Limb (tissue), 2 donors: ENCODE measurements at regions not wholly inside any gene's neighbourhood (a gene's known extent, or its start where the extent isn't known, plus 50 kb on each side); places are given as distances from the start of the nearest gene placed in this dataset.
"Not testable (repeated sequence)": the region's sequence is repeated elsewhere in the genome, so short reads cannot be mapped to it uniquely, and the experiment has no call there.

Source experiments
- DNase-seq, 2 donors: peaks; one replicate each; pipeline ENCODE4 v3.0.0-alpha.2; 2016; ENCODE audit errors: extremely low spot score in 2 of 2

DNA sequence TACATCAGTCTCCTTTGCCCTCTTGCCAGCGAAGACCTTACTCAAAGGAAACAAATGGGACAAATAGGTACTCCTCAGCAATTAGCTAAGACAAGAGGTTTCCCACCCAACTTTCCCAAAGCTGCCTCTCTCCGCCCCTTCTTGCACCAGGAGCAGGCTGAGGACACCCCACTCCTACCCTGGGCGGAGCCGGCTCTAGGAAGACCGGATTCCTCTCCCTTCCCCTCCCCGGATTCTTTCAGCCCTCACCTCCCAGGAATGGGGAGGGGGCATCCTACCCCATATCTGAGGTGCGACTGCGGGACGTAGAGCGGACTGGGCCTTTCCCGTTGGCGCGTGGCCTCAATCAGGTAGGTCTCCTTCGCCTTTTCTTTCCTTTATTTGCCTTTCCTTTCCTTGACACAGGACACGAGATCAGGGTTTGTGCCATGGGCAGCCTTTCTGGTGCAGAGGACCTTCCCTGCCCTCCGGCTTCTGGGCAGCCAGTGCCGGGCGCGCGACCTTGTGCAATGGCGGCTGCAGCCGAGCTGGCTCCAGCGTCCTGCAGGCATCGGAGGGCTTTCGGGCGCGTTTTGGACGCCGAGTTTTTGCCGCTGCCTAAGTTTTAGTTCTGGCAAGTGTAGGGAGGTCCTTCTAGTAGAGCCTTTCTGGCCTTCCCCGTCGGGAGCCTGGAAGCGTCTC lies 279.9 kb downstream of the PLS3 start:
- not testable (repeated sequence) for DNase-seq

GRCh38 chrX:115850986-115851385 lies 290.0 kb downstream of the PLS3 start:
- not testable (repeated sequence) for DNase-seq

DNA sequence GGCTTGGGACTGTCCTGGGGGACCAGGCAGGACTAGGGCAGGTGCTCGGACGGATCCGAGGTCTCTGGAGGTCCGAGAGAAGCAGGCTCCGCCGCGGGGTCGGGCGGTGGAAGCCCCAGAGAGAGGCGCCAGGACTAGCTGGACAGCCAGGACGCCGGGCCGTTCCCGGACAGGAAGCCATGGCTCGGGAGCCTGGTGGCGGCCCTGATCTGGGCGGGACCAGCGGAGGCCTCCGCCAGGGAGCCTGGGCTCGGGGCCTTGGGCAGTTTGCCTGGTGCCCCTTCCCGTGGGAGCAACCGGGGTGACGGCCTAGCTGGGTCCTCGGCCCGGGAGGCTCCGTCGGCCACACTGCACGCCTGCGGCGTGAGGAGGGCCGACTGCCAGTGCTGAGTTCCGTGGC lies 292.3 kb downstream of the PLS3 start:
- not testable (repeated sequence) for DNase-seq

DNA sequence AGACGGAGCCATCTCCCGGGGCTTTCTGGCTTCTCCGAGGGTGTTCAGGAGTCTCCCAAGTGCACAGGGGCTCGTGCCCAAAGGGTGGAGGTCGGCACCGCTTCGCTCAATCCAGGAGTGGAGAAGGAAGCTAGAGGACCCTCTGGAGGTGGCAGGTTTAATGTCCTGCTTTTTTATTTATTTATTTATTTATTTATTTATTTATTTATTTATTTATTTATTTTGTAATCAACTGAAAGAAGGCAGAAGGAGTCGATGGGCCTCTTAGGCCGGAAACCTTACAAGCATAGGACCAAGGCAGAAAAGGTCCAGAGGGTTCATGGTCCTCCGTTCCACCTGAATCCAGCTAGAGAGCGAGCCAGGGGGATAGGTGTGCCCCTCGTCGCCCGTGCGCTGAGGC lies 289.4 kb upstream of the AGTR2 start:
- DNase-seq, result not testable (repeated sequence)

DNA sequence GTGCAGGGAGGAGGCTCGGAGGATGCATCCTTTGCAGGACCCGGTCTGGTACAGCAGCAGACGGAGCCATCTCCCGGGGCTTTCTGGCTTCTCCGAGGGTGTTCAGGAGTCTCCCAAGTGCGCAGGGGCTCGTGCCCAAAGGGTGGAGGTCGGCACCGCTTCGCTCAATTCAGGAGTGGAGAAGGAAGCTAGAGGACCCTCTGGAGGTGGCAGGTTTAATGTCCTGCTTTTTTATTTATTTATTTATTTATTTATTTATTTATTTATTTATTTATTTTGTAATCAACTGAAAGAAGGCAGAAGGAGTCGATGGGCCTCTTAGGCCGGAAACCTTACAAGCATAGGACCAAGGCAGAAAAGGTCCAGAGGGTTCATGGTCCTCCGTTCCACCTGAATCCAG lies 286.4 kb upstream of the AGTR2 start:
- not testable (repeated sequence) for DNase-seq

GRCh38 chrX:115888041-115888440 lies 282.5 kb upstream of the AGTR2 start:
- DNase-seq, result peak in 1 of 2 donors; percentile 36

DNA sequence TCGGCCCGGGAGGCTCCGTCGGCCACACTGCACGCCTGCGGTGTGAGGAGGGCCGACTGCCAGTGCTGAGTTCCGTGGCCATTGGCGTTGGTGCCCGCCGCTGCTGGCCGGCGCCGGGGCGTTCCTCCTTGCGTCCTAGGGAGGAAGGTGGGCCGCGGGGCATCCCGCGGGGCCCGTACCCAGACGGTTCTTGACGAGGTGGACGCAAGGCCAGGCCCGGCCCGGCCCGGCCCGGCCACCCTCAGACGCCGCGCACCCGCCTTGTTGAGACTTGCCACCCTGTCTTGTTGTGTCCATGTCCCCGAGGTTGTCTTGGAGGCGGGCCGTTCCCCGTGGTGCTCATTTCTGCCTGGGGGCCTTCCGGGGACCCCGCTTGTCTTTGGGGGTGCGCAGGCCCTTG lies 282.0 kb upstream of the AGTR2 start:
- not testable (repeated sequence) for DNase-seq

- DNase-seq, result no peak
Observed at GRCh38 chrX:115889121-115889890, 281.2 kb upstream of the AGTR2 start.

DNA sequence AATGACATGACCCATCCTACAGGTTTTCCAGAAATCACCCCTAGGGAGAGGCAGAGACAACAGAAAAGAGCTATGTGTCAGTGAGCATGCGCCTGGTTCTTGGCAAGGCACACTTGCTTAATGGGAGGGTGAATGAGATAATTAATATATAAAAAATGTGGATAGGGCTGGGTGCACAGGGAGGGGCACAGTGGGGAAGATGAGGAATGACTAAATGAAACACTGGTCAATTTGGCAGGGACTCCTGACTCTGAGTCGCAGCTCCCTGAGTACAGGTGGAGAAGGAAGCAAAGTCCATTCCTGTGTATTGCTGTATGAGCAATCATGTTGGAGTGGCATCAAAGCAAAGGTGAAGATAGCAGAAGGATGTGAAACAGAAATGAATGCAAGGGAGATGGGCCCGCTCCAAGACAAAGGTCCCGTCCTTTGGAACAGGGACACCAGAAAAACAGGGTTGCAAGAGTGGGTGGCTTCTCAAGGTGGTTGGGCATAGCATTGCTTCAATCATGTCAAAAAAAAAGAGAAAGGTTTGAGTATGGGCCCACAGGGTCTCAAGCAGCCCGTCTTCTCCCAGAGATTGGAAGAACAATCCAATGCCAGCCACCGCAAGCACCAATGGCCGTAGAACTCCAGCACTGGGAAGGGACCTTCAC lies 278.4 kb upstream of the AGTR2 start:
- DNase-seq, result no peak

GRCh38 chrX:115892787-115893671 lies 277.5 kb upstream of the AGTR2 start:
- DNase-seq, result no peak

DNA sequence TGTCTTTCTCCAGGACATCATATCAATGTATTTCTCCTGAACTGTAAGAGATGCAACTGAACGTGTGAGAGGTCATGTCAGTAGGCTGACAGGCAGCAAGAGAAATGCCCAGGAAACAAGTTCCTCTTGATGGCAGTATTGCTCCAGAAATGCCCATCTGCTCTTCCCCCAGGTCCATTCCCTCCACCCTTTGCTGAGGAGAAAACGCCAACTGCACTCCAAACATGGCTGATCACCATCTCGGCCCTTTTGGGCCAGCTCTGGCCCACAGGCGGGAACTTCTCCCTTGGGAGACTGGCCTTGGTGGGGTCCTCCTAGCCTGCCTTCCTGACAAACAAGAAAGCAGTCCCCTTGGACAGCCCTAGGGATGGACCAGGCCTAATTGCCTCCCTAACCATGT lies 276.5 kb upstream of the AGTR2 start:
- no peak for DNase-seq

DNA sequence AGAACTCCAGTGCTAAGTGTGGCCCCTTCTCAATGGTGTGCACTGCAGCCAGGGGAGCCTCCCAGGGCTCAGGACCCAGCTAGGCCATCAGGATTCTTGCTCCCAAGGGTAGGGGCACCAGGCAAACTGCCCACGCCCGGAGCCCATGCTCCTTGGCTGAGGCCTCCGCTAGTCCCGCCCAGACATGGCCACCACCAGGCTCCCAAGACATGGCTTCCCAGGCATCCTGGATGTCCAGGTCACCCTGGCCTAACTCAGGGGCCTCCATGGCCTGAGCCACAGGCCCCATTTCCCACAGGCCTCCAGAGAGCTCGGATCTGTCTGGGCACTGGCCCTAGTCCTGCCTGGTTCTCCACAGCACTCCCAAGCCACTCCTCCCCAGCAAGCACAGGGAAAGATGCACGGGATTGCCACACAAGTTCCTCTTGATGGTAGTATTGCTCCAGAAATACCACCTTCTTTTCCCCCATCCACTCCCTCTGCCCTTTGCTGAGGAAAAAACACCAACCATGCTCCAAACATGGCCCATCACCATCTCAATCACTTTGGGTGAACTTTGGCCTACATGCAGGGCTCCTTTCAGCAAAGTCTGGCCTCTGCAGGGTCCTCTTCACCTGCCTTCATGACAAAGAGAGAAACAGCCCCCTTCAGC lies 274.7 kb upstream of the AGTR2 start:
- no peak for DNase-seq

DNA sequence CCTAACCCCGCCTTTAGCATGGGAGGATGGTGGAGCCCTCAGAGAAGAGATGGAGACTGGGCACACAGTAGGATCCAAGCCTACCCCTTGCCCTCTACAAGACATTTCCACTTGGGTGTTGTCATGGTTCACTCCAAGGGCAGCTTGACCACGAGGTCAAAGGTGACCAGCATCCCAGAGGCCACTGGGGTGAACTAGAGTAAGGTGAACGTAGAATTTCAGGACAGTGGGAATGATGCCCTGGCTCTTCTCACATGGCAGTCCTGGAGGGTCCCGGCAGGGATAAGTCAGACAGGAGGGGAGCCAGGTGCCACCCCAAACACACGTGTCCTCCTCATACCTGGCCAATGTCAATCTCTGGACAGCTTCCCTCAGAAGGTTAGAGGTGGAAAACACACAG lies 274.2 kb upstream of the AGTR2 start:
- no peak for DNase-seq

GRCh38 chrX:115897956-115898355 lies 272.6 kb upstream of the AGTR2 start:
- DNase-seq, result no peak

DNA sequence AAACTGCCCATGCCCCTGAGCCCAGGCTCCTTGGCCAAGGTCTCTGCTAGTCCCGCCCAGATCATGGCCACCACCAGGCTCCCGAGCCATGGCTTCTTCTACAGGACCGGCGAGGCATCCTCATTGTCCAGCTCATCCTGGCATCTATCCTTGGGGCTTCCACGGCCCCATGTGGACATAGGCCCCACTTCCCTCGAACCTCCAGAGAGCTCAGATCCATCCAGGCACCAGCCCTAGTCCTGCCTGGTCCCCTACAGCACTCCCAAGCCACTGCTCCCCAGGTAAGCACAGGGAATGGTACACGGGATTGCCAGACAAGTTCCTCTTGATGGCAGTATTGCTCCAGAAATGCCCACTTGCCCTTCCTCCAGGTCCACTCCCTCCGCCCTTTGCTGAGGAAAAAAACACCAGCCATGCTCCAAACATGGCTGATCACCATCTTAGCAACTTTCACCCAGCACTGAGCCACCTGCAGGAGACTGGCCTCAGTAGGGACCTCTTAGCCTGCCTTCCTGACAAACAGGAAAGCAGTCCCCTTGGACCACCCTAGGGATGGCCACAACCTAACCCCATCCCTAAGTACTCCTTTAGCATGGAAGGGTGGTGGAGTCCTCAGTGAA lies 272.1 kb upstream of the AGTR2 start:
- no peak for DNase-seq

- DNase-seq, result no peak
Observed at GRCh38 chrX:115900425-115900824, 270.1 kb upstream of the AGTR2 start.

DNA sequence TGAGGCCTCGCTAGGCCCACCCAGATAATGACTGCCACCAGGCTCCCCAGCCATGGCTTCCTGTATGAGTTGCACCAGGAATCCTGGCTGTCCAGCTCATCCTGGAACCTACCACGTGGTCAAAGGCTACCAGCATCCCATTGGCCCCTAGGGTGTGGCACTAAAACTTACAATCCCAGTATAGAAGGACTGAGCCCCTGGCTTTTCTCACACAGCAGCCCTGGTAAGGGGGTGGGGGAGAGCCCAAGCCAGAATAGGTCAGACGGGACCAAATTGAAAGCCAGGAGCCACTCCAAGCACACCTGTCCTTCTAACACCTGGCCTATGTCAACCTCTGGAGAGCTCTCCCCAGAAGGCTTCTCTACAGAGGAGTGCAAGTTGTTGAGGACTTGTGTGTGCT lies 269.3 kb upstream of the AGTR2 start:
- no peak for DNase-seq

- DNase-seq, result no peak
Observed at GRCh38 chrX:115902995-115903394, 267.5 kb upstream of the AGTR2 start.

- DNase-seq, result no peak
Observed at GRCh38 chrX:115906276-115906675, 264.3 kb upstream of the AGTR2 start.

- no peak for DNase-seq
Observed at GRCh38 chrX:115906881-115907280, 263.7 kb upstream of the AGTR2 start.

- DNase-seq, result no peak
Observed at GRCh38 chrX:115909017-115909416, 261.5 kb upstream of the AGTR2 start.
